HG03108 (cell line): ENCODE measurements at regions not wholly inside any gene's neighbourhood (a gene's known extent, or its start where the extent isn't known, plus 50 kb on each side); places are given as distances from the start of the nearest gene placed in this dataset.

Experiments
- ATAC-seq: cut with Tn5 transposase; IDR thresholded peaks from one replicate; pipeline ENCODE4 v1.9.1; 2021; ENCODE audit warnings: moderate library complexity; ENCODE audit not compliant: unreplicated experiment

DNA sequence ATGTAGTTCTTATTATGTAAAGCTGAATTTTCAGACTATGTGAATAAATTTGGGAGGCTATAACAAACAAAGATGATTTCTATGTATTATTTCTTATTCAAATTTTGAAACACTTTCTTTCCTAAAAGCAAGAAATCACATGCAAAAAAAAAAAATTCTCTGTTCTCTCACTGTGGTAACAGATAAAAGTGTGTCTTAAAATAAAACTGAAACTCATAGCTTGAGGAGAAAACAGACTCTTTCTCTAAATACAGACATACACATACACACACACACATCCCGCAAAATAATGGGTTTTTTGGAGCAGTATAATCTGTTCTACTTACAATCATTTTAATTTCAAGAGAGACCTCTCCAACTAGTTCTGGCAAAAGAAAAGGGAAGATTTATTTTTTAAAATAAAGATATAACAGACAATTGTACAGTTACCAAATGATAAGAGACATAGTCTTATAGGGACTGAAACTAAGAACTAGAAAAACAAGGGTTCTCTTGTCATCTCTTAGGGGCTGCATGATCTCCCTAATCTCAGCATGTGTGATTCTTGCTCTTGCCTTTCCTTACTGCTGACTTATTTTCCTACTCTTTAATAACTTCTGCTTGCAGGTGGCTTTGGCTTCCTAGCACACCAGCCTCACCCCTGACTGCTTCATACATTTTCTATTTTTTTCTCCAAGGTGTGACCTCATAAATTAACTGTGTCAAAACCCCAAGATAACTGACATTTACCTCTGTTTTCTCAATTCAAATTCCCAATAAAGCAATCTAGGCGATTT is 483.5 kb upstream of the POT1 start:
- no peak for ATAC-seq

DNA sequence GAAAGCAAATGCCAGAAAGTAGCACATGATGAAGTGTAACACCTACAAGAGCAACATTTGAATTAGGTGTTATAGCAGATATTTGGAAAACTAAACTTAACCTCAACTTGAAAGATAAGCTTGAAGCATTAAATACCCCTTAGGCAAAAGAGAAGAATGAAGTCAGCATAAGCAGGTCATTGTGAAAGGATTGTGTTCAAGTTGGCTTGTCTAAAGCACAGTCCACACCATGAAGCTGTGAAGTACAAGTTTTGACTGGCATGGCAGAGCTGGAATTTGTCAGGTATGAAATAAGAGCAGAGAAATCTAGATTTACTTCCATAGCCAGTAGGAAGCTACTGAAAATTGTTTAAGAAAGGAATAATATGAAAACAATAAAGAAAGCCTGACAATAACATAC is 480.3 kb upstream of the POT1 start:
- no peak for ATAC-seq

DNA sequence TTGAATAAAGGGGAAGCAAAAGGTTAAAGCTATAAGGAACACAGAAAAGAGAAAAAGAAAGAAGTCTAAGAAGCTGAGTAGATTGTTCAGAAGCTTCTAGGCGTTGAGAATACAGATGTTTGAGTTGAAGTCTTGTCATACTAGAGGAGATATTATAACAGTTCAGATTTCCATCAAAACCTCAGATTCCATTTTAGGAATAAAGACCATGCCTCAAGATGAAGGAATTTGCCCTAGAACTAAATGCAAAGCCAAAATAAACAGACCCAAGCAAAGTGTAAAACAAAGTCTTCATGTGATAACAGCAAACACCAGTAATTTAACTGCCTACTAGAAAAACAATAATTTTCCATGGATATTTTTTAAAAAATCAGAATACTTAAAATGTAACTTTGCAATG is 476.5 kb upstream of the POT1 start:
- no peak for ATAC-seq

DNA sequence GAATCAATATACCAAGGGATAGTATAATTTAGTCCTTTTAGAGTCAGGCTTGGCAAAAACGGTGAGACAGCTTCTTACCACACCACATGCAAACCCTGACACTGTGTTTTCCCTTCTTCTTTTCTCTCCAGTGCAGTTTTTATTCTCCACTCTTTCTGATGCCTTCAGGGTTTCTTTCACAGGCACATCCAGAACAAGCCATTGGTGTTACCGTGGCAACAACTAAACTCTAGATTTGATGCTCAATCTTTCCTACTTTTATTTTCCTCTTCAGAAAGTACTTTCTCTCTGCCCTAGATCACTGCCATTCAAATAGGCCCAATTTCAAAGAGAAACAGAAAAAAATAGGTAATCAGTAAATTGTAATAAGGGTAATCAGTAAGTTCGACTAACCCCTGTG is 469.8 kb upstream of the POT1 start:
- ATAC-seq: no peak

DNA sequence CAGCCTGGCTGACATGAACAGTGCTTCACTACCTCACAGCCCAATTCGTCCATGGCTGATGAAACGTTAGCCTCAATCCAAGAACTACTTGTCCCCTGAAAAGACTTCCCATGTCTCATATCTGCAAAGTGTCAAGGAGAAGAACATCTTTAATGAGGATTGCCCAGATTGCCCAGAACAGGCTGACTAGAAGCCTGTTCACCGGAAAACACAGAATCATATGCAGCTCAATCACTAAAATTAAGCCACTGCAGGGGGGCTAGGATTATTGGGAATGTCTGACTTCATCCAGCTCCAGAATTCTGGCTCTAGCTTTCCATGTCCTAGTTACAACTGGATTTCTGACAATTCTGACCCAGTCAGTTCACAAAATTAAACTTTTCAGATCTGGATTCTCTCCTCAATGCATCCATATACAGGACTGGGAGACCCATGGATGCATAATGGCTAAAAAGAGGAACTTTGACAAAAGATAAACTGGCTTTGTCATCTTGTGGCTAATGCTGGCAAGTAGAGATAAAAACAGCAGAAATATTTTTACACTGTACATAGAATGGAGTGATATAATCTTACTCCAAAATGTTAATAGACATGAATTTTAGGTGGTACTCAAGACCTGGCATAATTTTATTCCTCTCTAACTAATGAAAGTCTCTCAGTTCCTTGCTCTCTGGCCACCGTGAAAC is 467.0 kb upstream of the POT1 start:
- no peak for ATAC-seq

DNA sequence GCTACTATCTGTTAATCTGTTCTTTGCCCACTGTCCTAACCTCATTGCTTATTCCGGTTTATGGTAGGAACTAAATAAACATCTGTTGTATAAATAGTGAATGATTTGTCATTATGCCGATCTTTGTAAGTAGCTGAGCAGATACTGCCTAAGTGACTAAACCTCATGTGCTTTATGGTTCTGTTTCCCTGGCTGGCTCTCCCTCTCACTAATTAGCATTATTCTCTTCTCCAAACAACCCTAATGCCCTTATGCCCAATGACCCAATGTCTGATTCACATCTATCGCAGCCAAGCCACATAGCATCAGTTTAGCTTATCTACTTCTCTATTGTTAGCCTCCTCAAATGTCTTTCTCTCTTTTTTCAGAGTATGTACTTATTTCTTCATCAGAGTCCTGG is 462.3 kb upstream of the POT1 start:
- ATAC-seq: no peak

DNA sequence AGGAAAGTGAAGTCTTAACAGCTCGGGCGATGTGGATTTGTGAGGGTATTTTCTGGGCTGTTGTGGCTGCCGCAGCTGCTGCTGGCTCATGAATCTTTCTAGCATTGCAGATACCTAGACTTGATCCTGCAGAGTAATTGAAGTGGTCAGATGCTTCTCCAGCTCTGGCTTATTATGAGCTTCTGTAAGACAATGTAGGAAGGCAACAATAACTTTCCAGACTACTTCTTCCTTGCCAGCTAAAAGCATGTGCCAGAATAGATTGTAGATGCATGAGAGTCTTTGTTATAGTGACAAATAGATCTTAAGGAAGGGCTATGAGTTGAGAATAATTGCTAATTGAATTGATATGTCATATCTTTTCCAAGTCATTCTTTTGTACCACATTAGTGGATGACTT is 461.4 kb upstream of the POT1 start:
- no peak for ATAC-seq

DNA sequence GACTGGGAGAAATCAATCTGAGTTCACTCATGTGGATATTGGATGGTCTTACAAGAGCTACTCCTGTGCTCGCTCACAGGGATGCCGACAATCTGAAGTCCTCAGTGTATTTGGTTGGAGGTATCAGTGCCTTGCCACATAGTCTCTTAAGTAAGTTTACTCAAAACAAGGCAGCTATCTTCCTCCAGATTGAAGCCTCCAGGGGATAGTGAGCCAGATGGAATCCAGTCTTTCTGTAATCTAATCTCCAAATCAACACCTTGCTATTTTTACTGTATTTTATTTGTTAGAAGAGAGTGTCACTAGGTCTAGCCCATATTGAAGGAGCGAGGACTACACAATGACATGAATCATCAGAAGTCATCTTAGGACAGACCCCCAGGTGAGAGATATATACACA is 456.6 kb upstream of the POT1 start:
- ATAC-seq: no peak

DNA sequence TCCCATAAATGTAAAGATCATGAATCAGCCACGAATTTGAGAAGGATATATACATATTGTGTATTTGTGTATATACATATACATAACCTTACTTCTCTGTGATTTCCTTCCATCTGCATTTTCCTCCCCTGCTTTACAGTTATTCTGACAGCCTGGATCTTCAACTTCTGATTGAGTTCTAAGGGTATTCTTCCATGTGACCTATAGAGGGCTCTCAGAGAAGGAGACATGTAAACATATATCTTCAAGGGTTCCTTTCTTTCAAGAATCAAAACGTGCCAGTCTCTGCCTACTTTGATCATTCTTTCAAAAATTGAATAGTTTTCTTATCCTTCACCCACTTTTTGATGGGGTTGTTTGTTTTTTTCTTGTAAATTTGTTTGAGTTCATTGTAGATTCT is 453.7 kb upstream of the POT1 start:
- ATAC-seq: no peak

DNA sequence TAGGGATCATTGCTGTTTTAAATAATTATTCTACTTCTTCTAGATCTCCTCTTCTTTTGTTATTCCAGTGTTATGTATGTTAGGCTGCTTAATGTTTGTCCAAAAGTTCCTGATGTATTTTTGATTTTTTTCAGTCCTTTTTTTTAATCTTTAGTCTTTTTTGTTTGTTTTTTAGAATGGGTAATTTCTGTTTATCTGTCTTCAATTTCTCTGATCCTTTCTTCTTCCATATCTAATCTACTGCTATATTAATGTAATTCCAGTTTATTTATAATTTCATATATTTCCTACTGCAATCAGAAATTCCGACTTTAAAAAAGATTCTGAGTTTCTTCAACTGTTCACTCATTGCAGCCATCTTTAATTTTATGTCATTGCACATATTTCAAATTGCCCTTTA is 452.8 kb upstream of the POT1 start:
- ATAC-seq: no peak

DNA sequence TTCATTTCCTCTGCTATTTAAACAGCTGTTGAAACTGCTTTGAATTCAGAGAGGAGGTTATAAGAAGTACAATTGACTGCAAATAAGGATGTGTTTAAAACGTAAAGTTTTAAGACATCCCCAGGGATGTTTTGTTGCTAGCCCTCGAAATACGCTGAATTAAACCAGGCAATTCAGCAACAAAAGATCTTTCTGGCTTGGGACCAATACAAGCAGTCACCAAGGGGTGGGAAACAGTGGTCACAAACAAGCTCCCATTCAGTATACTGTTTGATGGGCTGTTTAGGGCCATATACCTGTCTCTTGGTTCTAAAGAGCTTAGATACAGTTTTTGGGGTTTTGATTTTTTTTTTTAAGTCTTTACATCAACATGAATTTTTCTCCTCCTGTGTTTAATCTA is 446.3 kb upstream of the POT1 start:
- ATAC-seq: no peak

DNA sequence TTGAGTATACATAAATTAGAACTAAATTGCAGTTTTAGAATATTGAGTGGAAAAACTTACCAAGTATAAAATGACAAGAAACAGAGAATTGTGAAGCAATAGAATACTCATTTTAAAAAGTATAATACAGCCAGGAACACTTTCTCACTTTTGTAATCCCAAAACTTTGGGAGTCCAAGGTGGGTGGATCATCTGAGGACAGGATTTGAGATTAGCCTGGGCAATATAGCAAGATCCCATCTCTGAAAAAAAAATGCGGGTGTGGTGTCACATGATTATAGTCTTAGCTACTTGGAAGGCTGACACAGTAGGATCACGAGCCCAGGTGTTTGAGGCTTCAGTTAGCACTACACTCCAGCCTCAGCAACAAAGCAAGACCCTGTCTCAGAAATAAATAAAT is 440.9 kb upstream of the POT1 start:
- ATAC-seq: no peak

DNA sequence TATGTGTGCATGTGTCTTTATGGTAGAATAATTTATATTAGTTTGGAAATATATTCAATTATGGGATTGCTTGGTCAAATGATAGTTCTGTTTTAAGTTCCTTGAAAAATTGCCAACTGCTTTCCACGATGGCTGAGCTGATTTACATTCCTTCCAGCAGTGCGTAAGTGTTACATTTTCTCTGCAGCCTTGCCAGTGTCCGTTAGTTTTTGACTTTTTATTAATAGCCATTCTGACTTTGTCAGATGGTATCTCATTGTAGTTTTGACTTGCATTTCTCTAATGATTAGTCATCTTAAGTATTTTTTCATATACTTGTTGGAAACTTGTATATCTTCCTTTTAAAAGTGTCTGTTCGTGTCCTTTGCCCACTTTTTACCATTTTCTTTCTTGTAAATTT is 434.2 kb upstream of the POT1 start:
- no peak for ATAC-seq

DNA sequence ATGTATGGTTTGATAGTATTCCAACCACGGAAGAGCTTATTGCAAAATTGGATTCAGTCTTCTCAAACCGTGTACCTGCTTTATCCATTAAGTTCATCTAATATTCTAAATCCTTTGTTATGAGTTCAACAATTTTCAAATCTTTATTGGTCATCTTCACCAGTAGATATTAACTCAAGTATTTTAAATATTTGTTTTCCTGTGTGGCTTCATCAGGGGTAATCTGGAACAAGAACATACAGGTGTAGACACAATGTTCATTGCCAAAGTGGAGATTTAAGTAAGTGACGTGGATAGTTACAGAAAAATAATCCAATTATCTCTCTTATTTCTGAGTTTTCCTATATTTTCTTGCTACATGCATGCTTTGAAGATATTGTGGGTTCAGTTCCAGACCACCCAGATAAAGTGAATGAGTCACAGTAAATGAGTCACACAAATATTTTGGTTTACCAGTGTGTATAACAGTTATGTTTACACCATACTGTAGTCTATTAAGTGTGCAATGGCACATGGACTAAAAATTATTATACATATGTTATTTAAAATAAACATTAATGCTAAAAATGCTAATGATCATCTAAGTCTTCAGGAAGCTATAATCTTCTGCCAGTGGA is 429.0 kb upstream of the POT1 start:
- no peak for ATAC-seq

DNA sequence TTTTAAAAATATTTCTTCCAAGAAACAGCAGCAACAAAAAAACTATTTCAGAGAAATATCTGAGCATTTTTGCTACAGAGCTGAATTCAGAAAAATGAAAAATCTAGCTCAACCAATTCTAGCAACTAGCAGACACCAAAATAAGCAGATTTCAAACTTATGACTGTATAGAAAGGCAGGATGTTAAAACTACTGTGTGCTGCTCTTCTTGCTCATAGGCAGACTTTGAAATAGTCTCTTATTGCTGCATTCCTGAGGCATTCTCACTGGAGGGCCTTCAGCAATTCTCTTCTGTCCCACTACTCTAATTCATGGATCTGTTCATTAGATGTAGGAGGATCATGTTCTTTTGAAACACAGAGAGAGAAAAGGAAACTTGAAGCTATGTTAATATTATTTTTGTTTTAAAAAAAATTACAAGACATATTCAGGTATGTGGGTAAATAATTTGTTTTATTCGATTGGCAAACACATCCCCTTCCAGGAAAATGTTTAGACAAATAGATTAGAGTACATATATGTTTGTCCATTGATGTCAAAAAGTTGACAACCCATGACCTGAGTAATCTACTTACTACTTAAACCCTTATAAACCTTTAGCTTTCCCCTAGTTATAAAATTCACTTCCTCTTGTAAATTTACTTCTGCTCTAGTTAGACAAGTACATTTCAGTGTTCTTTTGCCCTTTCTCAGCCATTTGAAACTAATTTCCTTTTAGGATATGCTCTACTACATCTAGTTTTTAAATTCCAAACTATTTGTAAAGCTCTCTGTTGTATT is 428.2 kb upstream of the POT1 start:
- no peak for ATAC-seq

DNA sequence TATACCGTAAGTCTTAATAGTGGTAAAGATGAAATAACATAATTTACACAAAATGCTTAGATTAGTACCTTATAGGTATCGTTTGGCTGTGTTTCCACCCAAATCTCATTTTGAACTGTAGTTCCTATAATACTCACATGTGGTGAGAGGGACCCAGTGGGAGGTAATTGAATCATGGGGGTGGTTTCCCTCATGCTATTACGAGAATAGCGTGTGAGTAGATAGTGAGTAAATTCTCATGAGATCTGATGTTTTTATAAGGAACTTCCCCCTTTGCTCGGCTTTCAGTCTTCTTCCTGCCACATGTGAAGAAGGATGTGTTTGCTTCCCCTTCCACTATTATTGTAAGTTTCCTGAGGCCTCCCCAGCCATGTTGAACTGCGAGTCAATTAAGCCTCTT is 426.3 kb upstream of the POT1 start:
- peak; percentile 52 for ATAC-seq

DNA sequence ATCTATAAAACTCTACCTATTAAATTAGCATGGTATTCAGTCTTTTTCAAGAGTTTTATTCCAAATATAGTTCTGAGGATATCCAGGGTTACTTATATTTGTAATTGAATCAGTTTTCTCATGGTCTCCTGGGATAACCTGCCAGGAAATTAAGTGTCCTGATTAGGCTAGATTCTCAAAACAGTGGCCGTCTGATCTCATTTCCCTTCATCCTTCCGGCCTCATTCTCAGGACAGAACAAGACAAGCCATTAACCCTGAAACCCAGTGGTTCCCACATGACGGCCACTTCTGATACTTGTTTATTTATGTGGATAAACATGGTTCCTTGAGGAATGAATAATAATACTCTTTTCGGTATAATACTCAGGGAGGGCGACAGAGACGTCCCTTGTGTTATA is 417.6 kb upstream of the POT1 start:
- ATAC-seq: no peak

DNA sequence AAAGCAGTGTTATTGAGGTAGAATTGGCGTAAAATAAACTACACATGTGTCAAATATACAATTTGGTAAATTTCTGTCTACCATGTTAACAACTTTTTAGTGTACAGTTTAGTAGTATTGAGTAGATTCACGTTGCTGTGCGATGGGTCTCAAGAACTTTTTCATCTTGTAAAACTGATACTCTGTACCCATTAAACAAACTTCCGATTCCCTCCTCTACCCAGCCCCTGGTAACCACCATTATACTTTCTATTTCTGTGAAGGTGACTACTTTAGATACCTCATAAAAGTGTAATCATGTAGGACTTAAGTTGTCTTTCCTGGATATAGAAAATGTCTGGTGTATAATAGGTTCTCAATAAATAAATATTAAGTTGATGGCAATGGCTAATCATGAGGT is 408.5 kb upstream of the POT1 start:
- no peak for ATAC-seq

DNA sequence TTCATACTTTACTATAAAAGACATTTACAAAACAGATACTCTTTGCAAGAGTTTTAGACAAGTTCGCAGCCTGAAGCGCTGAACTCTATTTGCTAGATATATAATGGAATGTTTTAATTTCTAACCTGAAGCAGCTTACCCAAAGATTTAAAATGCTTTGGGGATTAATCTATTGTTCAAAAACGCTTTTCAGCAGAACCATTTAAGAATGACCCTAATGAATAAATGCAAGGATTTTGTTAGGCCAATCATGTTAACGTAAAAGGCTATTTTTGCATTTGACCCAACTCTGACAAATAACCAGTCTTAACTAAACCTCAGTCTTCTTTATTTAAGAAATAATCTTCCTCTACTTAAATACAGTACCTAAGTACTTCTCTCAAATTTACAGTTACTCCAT is 406.7 kb upstream of the POT1 start:
- ATAC-seq: no peak

DNA sequence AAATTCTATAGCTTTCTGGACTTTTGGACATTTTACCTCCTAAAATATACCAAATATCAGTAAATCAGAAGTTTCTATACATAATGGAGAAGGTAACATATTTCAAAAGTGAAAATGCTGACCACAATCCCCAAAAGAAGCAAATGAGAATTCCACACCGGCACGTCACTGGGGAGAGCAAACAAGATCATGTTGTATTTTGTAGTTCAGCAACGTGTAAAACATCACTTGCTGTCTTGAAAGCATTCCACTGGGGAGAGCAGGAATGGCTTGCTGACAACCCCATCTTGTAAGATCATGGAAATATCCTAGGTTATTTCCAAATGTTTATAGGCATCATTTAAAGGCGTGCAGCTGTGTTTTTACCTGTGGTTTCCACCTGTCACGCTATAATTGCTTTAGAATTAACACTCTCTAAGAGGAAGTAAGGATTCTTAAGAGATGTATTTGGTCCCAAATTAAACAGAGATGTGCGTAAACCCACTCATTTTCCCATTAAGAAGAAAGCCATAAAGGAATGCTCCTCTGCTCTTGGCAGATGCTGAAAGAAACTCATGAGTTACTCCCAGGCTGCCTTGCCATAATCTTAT is 397.1 kb upstream of the POT1 start:
- no peak for ATAC-seq

DNA sequence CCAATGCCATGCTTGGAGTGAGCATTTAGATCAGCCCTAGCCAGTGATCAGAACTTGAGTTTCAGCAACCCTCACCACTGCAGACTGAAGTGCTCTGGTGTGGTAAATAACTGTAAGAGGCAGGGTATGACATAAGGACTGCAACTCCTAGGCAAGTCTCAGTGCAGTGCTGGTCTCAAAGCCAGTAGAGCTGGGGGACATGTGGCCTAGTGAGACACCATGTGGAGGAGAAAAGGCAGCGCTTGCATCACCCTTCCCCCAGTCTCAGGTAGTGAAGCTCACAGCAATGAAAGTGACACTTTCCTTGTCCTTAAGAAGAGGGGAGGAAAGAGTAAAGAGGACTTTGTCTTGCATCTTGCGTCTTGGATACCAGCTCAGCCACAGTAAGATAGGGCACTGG is 386.8 kb upstream of the POT1 start:
- no peak for ATAC-seq
